Activated CD8-positive, alpha-beta memory T cell treated with anti-CD3 and anti-CD28 coated beads, Interleukin-2, amount 10 ng/mL, durations not matched to agents 7 days and 5 days (primary cell): ENCODE measurements at regions not wholly inside any gene's neighbourhood (a gene's known extent, or its start where the extent isn't known, plus 50 kb on each side); places are given as distances from the start of the nearest gene placed in this dataset.
A peak's percentile ranks its signal among the peaks of the same experiment; 100 is the strongest.

Experiments used
- ATAC-seq: fragments of 150-1000 bp; cut with Tn5 transposase; one replicate; pipeline ENCODE4 v1.10.0; 2021; ENCODE audit warnings: moderate library complexity
- CTCF ChIA-PET: fragments of 350-600 bp; sonication (Branson Sonifier 250); formaldehyde crosslinking; loops from one replicate; lab custom pipeline; 2021; ENCODE audit warnings: antibody characterized with exemption; lab: Charles Lee
- DNase-seq: peaks from one replicate; pipeline ENCODE4 v3.0.0-alpha.2; 2020
- H3K27ac Mint-ChIP-seq: one replicate; pipeline ENCODE4 v1.8.0; 2021; ENCODE audit warnings: mild to moderate bottlenecking, mixed read lengths
- H3K27me3 Mint-ChIP-seq: one replicate; pipeline ENCODE4 v1.8.0; 2021; ENCODE audit warnings: mixed read lengths
- H3K36me3 Mint-ChIP-seq: one replicate; pipeline ENCODE4 v1.8.0; 2021; ENCODE audit warnings: mild to moderate bottlenecking, mixed read lengths
- H3K4me1 Mint-ChIP-seq: one replicate; pipeline ENCODE4 v1.8.0; 2021; ENCODE audit warnings: mixed read lengths
- H3K4me3 Mint-ChIP-seq: one replicate; pipeline ENCODE4 v1.8.0; 2021; ENCODE audit warnings: mild to moderate bottlenecking, moderate library complexity, mixed read lengths
- H3K9me3 Mint-ChIP-seq: one replicate; pipeline ENCODE4 v1.8.0; 2022; ENCODE audit warnings: low read depth, mixed read lengths

GRCh38 chr11:134878785-134879184 lies 466.7 kb upstream of the B3GAT1 start:
- no peaks in the 10 kb centered on the region for H3K36me3 Mint-ChIP-seq
- ATAC-seq (no peak), DNase-seq (no peak)
- peaks cover 7% of the 10 kb centered on the region for H3K27me3 Mint-ChIP-seq
- H3K4me3 Mint-ChIP-seq = no peak overlapping the region
- H3K4me1 Mint-ChIP-seq = no peaks in the 10 kb centered on the region
- CTCF ChIA-PET = interaction anchor here (2.1 kb wide), 1 partner anchor 10 kb away, joined by 10 read pairs; no protein-coding TSS in a partner anchor
- H3K9me3 Mint-ChIP-seq = no peaks in the 10 kb centered on the region
- no peak overlapping the region for H3K27ac Mint-ChIP-seq

DNA sequence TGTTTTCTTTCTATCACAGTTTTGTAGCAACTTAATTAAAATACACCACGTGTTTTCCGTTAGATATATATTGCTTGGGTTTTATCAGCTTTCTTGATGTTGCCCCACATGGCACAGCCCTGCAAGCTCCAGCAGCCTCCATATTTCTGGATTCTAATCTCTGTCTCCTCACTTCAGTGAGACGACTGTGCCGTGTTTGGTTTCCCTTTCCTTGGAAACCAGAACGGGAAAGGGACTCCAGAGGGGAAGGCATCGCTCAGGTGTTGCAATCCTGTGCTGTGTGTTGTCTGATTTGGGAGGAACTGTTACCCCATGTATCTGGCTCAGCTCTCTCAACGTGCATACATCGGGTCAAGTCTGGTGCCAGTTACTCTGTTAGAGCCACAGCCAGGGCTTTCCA lies 464.2 kb upstream of the B3GAT1 start:
- Mint-ChIP-seq H3K27ac (no peak overlapping the region), H3K4me1 (no peaks in the 10 kb centered on the region), H3K9me3 (no peaks in the 10 kb centered on the region), H3K27me3 (no peaks in the 10 kb centered on the region), H3K36me3 (no peaks in the 10 kb centered on the region), H3K4me3 (no peak overlapping the region)
- ATAC-seq = no peak
- CTCF ChIA-PET = no interaction called here
- no peak for DNase-seq

GRCh38 chr11:134866981-134867675 lies 455.1 kb upstream of the B3GAT1 start:
- DNase-seq = no peak
- Mint-ChIP-seq H3K4me1 (peaks cover 2% of the 10 kb centered on the region), H3K4me3 (no peak overlapping the region), H3K9me3 (no peaks in the 10 kb centered on the region), H3K27ac (no peak overlapping the region), H3K36me3 (no peaks in the 10 kb centered on the region), H3K27me3 (no peaks in the 10 kb centered on the region)
- CTCF ChIA-PET = interaction anchor here (0.9 to 1.5 kb wide), 2 partner anchors 16 kb away, joined by 3 to 6 read pairs; no protein-coding TSS in a partner anchor
- no peak for ATAC-seq

DNA sequence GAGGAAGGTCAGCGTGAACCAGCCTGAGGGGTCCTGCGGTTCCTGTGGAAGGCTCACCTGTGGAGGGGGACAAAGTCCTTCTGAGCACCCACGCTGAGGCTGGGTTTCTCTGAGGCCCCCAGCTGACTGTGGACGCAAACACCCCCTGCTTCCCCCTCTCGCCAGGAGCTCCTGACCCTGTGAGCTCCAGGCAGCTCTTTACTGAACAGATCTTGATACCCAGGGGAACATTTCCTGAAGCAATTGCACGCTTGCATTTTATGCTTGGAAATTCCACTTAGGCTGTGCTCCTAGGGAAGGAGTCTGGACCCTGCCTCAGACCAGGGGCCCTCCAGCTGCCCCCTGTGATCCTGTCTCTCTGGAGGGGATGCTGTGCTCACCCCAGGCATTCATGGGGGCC lies 454.2 kb upstream of the B3GAT1 start:
- Mint-ChIP-seq H3K27ac (no peak overlapping the region), H3K4me3 (no peak overlapping the region), H3K36me3 (no peaks in the 10 kb centered on the region), H3K4me1 (peaks cover 2% of the 10 kb centered on the region), H3K9me3 (no peaks in the 10 kb centered on the region), H3K27me3 (no peaks in the 10 kb centered on the region)
- DNase-seq = no peak
- CTCF ChIA-PET = interaction anchor here (1.5 kb wide), 1 partner anchor 15 kb away, joined by 6 read pairs; no protein-coding TSS in a partner anchor
- ATAC-seq = no peak

DNA sequence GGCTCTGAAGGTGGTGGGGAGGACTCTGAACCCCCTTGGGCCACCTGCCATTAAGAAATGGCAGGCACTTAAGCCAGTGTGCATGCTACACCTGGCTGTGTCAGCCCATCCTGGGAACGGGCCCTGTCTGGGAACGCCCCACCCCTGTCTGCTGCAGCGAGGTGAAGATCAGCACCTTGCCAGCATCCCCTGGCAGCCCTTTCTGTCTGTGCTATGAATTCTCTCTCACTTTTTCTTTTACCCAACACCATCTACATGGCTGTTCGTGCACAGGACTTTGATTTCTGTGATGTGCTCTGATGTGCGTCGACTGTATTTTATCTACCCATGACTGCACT lies 452.9 kb upstream of the B3GAT1 start:
- CTCF ChIA-PET = no interaction called here
- peaks cover 3% of the 10 kb centered on the region for H3K27me3 Mint-ChIP-seq
- ATAC-seq (no peak), DNase-seq (no peak)
- H3K27ac Mint-ChIP-seq = no peak overlapping the region
- no peak overlapping the region for H3K4me3 Mint-ChIP-seq
- H3K4me1 Mint-ChIP-seq = peaks cover 2% of the 10 kb centered on the region
- H3K36me3 Mint-ChIP-seq = no peaks in the 10 kb centered on the region
- no peaks in the 10 kb centered on the region for H3K9me3 Mint-ChIP-seq

GRCh38 chr11:134864233-134864967 lies 452.4 kb upstream of the B3GAT1 start:
- Mint-ChIP-seq H3K4me1 (peaks cover 2% of the 10 kb centered on the region), H3K27me3 (peaks cover 3% of the 10 kb centered on the region), H3K9me3 (no peaks in the 10 kb centered on the region), H3K27ac (no peak overlapping the region), H3K36me3 (no peaks in the 10 kb centered on the region), H3K4me3 (no peak overlapping the region)
- ATAC-seq (no peak), DNase-seq (no peak)
- CTCF ChIA-PET = no interaction called here

DNA sequence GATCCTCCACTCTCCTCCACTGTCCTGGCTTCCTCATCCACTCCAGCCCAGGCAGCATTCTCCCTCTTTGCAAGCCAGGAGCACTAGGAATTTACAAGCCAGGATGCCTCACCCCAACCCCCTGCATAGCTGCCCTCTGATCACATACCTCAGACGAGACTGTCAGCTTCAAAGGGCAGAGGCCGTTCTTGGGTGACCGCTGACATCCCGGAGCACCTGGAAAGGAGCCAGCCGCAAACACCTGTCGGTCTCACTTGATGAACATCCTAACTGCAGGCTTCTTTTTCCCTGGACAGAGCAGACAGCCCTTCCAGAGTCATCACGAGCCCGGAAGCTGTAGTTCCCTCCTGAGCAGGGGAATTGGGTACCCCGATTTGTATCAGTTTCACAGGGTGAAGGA lies 451.3 kb upstream of the B3GAT1 start:
- Mint-ChIP-seq H3K4me3 (no peak overlapping the region), H3K4me1 (peaks cover 2% of the 10 kb centered on the region), H3K27ac (no peak overlapping the region), H3K9me3 (no peaks in the 10 kb centered on the region), H3K36me3 (no peaks in the 10 kb centered on the region), H3K27me3 (peaks cover 3% of the 10 kb centered on the region)
- CTCF ChIA-PET = no interaction called here
- no peak for DNase-seq
- ATAC-seq = no peak

DNA sequence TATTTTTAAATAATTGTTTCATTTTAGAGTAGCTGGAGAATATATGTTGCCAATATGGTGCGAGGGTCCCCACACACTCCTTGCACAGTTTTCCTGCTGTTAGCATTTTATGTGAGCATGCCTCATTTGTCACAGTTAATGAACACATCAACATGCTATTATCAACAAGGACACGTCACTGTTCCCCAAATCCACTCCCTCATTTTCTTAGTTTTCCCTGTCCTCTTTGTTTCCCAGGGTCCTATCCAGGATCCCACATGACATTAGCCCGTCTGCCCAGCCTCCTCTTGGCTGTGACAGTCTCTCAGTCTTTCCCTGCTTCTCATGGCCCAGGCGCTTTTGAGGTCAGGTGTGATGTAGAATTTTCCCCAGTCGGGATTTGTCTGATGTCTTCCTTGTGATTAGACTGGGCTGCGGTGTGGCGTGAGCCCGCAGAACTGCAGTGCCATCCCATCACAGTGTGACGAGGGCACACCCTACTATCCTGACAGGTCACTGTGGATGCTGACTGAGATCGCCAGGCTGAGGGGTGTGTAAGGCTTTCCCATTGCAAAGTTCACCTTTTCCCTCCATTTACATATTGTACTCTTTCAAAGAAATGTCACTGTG lies 450.6 kb upstream of the B3GAT1 start:
- Mint-ChIP-seq H3K9me3 (no peaks in the 10 kb centered on the region), H3K27me3 (peaks cover 3% of the 10 kb centered on the region), H3K4me1 (no peaks in the 10 kb centered on the region), H3K4me3 (no peak overlapping the region), H3K36me3 (no peaks in the 10 kb centered on the region), H3K27ac (no peak overlapping the region)
- ATAC-seq (no peak), DNase-seq (no peak)
- CTCF ChIA-PET = no interaction called here

DNA sequence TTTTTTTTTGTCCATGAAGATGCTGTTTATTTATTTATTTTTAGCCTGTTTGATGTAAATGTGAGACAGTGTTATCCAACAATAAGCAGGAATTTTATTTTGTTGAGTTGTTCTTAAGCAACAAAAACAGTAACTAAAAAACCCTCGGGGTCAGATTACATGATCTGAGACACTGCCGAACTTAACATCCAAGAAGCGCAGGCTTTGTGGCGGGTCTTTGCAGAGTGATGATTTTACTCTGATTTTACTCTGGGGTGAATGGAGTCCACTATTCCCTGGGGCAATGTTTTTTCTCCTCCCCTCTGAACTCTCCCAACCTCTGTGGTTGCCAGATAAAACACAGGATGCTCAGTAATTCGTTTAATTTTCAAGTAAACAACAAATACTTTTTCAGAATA lies 450.1 kb upstream of the B3GAT1 start:
- CTCF ChIA-PET = no interaction called here
- Mint-ChIP-seq H3K4me3 (no peak overlapping the region), H3K4me1 (no peaks in the 10 kb centered on the region), H3K27ac (no peak overlapping the region), H3K27me3 (peaks cover 3% of the 10 kb centered on the region), H3K9me3 (no peaks in the 10 kb centered on the region), H3K36me3 (no peaks in the 10 kb centered on the region)
- ATAC-seq (no peak), DNase-seq (no peak)

DNA sequence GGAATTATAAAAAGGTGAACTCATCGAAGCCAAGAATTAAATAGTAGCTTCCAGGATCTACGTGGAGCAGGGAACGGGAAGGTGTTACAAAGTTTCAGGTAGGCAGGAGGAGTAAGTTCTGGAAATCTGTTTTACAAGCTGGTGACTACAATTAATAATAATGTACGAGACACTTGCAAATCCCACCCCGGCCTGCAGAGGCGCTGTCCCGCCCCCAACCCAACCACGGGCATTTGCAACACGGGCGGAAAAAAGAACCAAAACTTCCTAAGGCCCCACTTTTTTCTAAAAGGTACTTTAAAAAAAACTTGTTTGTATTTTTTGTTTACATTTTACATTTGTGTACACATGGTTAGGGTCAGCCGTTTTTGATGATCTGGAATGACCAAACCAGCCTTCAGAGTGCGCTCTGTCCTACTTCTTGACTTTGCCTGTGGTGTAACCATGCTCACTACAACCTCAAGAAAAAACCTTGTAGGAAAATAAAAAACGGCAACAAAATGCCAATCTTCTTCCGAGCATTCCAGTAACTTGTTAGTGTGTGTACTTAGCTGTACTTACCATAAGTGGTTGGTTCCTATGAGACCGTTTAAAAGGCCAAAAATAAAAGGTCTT lies 449.6 kb upstream of the B3GAT1 start:
- Mint-ChIP-seq H3K4me1 (no peaks in the 10 kb centered on the region), H3K4me3 (no peak overlapping the region), H3K27ac (no peak overlapping the region), H3K36me3 (no peaks in the 10 kb centered on the region), H3K27me3 (peaks cover 3% of the 10 kb centered on the region), H3K9me3 (no peaks in the 10 kb centered on the region)
- DNase-seq = peak; percentile 31
- ATAC-seq = no peak
- CTCF ChIA-PET = no interaction called here

DNA sequence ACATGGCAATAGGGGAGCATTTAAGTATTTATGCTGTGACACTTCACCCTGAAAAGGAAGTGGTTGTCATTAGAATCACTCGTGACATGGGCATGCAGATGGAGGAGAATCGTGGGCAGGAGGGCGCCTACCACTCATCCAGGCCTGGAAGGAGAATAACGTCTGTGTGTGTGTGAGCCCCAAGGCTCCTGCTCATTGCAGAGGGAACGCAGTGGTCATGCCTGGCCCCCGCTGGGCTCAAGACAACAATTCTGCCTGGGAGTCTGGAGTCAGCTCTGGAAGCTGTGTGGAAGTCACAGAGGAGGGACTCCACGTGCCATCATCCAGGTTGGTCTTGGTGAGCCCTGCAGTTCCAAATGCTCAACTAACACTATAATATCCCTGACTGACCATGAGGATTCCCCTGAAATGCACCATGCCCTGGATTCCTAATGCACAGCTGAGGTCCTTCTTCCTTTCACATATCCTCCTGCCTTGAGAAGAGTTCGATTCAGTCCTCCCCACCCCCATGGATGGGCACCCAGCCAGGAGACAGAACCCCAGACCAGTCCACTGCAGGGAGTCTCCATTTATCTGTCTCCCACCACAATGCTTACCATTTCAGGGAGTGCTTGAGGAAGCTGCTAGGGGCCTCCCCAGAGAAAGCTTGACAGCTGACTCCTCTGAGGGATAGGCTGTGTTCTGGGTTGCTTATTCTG lies 446.9 kb upstream of the B3GAT1 start:
- DNase-seq = no peak
- Mint-ChIP-seq H3K36me3 (no peaks in the 10 kb centered on the region), H3K27ac (no peak overlapping the region), H3K9me3 (no peaks in the 10 kb centered on the region), H3K27me3 (peaks cover 8% of the 10 kb centered on the region), H3K4me1 (no peaks in the 10 kb centered on the region), H3K4me3 (no peak overlapping the region)
- no peak for ATAC-seq
- CTCF ChIA-PET = no interaction called here

- DNase-seq (no peak), ATAC-seq (no peak)
- Mint-ChIP-seq H3K4me1 (no peaks in the 10 kb centered on the region), H3K9me3 (no peaks in the 10 kb centered on the region), H3K36me3 (no peaks in the 10 kb centered on the region), H3K27me3 (peaks cover 8% of the 10 kb centered on the region), H3K27ac (no peak overlapping the region), H3K4me3 (no peak overlapping the region)
- CTCF ChIA-PET = no interaction called here
Observed at GRCh38 chr11:134857035-134857434, 445.0 kb upstream of the B3GAT1 start.
